CD4-positive, alpha-beta T cell treated with Interleukin-12 subunit alpha and Interleukin-12 subunit beta, for 1 hour (primary cell): ENCODE measurements at regions not wholly inside any gene's neighbourhood (a gene's known extent, or its start where the extent isn't known, plus 50 kb on each side); places are given as distances from the start of the nearest gene placed in this dataset.

Experiments used
- DNase-seq: peaks from one replicate; pipeline ENCODE4 v3.0.0-alpha.2; 2020

DNA sequence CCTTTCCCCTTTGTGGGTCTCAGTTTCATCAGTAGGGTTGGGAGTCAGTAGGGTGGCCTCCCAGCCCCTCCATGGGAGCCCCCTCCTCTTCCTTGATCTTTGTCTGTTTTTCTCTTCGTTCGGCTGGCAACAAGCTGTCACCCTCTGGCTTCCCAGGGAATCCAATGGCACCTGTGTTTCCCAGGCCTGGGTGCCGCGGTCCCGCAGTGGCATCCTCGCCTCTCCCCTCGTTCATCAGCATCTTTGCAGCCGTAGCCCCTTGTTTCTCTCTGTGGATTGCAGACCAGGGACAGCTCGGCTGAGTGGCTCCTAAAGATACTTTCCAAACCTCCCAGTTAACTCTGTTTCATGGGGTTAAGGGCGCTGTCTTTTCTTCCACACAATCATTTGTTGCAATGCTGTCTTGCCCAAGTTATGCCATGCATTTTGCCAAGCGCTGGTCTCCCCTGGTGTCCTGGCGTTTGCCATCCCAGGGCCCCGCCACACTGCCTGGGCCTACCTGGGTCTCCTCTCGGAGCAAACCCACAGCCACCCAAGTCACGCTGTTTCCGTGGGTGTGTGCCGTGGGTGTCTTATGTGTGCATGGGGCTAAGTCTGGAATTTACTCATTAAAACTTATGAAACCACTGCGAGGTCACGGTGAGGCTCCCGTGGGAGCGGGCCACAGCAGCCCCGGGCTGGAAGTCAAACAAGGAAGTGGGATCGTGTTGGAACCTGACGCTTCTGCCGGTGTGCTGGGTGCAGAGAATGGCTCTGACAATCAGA lies 189.4 kb upstream of the SHH start:
- DNase-seq, result no peak

DNA sequence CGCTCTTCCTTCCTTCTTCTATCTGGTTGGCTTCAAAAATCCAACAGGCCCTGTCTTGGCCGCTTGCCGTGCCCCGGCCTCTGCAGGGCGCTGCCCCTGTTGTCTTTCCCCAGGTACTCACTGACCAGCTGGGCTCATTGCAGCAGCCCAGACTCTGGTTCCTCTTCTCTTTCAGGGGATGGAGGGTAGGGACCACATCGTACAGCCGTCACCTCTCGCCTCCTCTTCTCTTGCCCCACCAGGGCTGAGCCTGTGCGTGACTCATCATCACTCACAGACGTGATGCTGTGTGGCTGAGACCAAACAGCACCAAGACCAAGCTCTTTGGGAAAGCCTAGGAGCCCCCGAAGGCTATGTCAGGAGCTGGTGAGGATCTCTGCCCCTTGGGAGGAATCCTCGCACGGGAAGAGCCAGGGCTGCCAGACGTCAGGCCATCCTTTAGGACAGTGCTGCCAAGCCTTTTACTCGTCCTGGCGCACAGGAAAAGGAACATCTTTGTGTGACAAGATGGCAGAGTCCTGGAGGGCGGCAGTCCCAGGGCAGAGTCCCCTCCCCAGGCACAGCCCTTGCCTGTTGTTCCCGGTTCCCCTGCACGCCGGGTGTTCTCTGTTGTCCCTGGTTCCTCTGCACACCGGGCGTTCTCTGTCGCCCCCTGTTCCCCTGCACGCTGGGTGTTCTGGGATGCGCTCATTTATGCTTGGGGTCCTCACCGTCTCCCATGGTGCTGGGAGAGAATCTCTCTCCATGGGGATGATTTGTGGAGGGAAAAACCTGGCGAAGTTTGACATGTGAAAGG lies 188.5 kb upstream of the SHH start:
- DNase-seq, result no peak

DNA sequence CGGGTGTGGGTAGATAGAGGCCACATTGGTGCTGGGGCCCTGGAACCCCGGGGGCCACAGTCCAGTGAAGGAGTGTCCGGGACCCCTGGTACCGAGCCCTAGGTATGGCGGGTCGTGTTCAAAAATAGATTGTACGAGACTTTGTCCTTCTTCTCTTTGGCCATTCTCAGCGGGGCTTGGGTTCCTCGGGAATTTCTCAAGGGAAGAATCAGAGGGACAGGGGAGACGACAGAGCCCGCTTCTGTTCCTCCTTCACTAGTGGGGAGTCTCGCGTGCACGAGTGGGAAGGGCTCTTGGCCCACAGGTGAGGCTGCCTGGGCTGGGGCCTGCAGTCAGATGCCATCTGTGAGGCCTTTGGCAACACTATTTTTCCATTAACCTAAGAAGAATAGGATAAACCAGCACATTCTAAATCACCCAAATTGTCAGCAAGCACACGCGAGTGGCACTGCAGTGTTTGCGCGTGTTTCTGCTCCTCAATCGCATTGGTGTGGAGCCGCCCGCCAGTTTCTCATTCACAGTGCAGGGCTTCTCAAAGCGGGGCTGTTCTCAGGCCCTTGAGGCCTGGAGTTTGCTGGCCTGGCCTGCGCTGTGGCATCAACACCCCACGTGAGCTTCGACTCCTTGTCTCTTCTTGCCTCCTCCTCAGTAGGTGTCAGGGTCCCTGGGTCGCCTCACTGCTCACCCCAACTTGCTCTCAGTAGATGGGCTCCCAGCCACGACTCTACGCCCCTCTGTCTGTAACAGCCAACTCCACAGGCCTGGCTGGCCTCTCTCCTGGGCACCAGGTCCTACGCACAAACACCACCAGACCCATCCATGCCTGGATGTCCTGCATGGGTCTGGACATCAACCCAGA lies 187.6 kb upstream of the SHH start:
- DNase-seq, result no peak

DNA sequence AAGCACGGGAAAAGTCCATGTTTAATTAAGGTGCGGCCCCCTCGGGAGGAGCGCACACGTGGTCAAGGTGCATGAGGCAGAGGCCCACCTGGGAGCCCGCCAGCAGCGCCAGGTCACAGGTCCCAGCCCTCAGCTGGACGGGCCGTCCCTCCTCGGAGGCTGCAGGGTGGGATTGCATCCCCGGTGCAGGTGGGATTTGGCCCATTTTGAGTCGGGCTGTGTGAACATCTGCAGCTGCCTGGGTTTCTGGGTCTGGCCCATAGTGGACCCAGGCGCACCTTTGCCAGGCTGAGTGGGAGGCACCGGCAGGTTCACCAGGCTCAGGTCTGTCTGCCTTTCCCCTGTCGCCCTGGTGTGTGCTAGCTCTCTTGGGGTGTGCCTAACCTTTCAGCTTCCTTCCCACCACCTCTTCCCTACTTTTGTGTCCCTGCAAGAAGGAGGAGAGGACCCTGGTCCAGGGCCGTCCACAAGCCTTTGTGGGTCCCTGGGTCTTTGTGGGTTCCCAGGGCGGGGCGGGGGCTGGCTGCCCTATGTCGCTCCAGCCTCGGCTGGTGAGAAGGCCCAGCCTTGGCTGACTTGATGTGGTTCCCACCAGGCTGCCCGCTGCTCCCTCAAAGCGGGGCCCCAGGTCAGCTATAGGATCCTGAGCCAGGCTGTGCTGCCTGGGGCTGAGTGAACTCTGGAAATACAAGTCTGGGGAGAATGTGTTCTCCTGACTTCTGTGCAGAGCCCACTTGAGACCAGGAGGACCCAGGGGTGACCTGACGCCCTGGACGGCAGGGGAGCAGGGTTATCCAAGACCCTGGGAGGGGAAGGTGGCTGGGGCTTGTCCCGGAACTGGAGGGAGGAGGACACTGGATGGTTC lies 186.7 kb upstream of the SHH start:
- no peak for DNase-seq

DNA sequence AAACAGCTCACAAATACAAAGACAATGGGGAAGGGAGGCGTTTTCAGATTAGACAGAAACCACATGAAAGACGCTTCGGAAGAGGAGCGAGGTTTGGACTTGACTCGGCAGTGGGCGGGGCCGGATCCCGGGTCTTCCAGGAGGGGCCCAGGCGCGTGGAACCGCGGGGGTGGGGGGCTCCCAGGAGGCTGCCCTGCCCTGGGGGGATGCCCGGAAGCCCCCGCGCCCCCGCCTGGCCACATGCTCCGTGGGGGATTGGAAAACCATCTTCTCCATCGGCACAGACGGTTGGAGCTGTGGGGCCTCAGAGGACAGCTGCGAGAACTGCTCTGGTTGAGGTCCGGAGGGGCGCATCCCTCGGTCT lies 186.0 kb upstream of the SHH start:
- DNase-seq, result no peak

DNA sequence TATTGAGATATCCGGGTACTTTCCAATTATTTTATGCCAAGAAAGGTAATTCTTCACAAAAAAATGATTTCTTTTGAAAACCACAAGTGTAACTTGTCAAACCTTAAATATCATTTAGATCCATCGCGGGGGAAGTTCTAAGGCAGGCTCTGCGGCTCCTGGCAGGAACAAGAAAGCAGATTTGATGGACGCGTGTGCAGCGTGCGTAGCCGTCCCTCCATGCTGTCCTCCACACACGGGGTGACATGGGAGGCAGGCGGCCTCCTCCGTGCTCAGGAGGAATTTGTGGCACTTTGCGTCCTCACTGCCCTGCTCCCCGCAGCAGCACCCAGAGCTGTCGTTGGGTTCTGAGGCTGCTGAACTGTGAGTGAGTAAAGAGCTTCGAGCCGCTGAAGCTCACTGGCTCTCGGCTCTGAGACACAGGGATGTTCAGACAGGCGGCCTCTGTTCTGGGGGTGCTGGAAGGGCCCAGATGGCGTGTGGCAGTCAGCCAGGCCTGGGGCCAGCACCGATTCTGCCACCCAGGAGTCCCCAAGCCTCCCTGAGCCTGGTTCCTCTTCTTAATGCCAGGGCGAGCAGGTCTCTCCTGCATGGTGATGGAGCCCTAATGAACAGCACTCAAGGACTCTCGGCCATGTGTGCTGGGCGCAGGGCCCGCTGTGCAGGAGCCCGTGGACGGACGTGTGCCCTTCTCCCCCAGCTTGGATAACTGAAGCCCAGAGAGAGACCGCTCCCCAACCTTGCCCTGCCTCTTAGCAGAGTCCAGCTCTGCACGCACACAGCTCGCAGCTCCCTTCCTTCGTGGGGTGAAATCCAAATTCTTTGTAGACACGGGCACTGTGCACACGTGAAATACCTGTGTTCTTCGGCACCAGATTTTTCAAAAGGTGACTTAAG lies 185.4 kb upstream of the SHH start:
- no peak for DNase-seq

DNA sequence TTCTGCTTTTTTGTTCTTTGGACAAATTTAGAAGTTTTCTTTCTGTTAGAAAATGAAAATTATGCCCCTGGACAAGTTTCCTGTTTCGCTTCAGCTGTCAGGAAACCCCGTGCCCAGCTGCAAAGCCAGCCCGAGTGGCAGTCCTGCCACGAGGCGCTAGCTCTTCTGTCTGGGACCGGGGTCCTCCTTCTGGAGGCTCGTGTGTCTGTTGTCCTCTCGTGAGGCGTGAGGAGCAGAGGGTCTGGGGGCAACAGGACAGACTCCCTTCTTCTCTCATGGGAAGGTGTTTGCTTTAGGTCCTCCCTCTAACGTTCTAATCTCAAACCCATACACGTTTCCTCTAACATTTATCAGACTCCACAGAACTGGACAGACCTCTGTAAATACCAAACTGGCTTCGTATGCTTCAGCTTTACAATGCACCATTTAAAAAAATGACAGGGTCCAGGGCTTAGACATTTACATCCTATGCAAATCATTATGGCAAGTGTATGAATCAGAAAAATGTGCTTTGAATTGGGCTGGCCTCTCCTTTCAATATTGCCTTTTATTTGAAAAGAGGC lies 184.5 kb upstream of the SHH start:
- DNase-seq, result no peak

DNA sequence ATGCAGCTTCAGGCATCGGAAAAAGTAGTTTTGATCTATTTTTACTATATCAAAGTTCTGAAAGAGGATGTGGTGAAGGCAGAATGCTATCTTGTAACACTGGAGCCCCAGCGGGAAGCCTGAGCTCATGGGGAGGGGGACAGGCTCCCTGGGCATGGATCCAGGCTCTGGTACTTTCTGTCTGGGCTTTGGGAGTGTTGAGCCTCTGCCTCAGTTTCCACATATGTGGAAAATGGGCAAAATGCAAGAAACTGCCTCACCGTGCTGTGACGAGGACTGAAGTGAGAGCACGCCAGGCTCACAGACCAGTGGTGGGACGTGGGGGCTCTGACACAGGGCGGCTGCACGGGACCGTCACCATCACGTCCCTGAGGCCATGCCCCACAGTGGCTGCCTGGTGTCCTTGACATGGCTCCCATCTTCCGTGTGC lies 182.9 kb upstream of the SHH start:
- no peak for DNase-seq

DNA sequence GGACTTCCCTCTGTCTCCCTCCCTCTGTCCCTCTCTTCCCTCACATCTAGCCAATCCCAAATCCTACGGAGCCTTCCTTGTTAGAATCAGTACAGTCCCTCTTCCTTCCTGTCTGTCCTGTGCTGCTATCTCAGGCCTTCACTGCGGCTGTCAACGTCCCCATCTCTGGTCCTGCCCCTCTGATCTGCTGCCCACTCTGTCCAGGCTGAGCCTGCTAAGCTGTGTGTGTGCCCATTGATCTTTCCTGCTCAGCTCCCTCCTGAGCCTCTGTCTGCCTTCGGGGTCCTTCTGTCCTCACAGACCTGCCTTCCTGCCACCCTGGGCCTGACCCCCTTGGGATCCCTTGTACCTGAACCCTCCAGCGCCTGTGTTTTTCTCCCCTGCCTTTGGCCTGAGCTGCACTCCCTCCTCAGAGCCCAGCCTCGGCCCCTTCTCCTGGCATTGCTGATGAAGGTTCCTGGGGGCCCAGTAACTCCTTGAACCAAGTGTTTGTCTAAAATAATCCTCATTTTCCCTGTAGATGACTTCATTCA lies 182.1 kb upstream of the SHH start:
- no peak for DNase-seq

DNA sequence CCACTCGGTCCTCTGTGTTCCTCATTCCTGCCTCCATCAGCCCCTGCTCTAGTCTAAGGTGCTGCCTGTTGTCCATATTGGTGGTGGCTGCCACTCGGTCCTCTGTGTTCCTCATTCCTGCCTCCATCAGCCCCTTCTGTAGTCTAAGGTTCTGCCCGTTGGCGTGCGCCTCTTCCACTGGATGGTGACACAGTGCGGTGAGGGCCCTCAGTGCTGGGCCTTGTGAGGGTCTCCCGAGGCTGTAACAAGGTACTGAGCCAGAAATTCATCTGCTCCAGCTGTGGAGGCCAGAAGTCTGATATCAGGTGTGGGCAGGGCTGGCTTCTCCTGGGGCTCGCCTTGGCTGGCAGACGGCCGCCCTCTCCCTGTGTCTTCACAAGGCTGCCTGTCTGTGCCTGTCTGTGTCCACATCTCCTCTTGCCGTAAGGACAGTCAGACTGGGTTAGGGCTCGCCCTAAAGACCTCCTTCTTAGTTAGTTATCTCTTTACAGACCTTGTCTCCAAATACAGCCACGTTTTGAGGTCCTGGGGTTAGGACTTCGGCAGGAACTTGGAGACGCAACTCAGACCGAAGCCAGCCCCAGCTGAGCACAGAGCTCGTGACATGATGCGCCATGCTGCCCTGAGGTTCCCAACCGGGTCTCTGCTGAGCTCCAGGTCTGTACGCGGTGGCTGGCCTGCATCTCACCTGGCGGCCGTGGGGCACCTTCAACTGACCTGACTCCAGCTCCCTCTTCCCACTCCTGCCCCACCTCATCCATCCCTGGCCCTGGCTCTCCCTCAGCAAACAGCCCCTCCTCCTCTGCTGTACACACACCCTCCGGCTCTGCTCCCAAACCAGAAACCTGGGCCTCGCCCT lies 181.4 kb upstream of the SHH start:
- DNase-seq, result no peak

DNA sequence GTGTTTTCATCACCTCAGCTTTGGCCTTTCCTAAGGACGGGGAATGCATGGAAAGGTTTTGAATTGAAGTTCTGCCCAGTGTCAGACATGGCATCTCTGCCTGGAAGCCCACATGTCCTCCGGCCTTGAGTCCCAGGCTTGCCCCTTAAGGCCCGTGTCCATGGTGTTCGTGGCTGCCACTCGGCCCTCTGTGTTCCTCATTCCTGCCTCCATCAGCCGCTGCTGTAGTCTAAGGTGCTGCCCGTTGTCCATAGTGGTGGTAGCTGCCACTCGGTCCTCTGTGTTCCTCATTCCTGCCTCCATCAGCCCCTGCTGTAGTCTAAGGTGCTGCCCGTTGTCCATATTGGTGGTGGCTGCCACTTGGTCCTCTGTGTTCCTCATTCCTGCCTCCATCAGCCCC lies 180.7 kb upstream of the SHH start:
- DNase-seq, result no peak

DNA sequence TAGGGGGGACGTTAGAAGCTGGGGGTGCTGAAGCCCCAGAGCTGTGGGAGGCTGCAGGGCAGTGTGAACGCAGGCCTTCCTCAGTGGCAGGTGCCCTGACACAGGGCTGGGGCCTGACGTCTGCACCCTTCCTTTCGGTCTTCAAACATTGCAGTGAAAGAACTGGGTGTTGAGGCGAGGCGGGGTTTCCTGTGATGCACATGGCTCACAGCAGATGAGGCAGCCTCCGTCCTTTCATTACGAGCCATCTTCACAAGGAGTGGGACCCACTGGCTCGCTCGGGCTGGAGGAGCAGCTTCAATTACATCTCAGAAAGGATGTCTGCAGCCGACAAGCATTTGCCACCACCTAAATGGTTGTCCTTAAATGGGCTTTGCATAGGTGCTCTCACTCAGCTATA lies 180.3 kb upstream of the SHH start:
- DNase-seq, result no peak

DNA sequence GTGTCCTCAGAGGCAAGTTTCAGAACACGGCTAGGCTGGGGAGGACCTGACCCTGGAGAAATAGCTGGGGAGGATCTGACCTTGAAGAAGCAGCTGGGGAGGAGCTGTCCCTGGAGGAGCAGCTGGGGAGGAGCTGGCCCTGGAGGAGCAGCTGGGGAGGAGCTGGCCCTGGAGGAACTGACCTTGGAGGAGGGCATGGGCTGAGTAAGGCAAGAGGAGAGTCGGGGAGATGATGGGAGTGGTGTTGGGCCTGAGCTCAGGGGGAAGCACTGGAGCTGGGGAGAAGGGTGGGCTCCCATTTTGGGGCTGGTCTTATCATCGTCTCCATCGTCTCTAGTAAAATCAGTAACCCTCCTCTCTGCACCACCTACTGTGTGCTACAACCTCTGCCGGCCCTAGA lies 179.8 kb upstream of the SHH start:
- DNase-seq, result no peak

DNA sequence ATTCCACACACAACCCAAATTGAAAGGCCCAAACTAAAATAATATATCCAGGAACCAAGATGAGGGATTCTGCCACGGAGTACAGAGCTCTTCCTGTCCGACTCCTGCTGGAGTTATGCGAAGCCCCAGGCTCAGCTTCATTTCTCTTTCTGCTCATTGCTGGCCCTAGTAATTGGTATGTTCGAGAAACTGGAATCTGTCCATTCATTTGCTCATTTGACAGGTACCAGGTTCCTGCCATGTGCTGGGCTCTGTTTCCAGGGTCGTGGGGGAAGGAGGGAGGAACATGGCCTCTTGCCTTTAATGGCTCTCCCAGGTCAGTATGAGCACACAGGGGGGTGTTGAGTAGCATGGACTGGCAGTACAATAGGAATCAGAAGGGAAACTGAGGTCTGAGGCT lies 179.2 kb upstream of the SHH start:
- DNase-seq, result no peak

DNA sequence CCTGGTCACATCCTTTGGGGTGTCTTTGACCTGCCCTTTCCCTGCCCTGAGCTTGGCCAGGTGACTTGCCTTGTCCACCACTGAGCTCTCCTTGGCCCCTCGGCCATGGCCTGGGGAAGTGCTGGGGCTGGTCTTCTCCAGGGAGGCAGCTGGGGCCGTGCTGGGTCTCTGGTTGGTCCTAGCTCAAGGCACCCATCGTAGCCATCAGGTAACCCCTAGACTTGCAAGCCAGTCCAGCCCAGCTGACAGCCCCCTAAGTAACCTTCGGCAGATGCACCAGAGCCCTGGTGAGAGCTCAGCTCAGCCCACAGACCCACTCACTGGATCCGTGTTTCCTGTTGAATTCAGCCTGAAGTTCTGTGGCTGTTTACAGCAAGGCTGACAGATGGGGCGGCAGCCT lies 176.2 kb upstream of the SHH start:
- no peak for DNase-seq

DNA sequence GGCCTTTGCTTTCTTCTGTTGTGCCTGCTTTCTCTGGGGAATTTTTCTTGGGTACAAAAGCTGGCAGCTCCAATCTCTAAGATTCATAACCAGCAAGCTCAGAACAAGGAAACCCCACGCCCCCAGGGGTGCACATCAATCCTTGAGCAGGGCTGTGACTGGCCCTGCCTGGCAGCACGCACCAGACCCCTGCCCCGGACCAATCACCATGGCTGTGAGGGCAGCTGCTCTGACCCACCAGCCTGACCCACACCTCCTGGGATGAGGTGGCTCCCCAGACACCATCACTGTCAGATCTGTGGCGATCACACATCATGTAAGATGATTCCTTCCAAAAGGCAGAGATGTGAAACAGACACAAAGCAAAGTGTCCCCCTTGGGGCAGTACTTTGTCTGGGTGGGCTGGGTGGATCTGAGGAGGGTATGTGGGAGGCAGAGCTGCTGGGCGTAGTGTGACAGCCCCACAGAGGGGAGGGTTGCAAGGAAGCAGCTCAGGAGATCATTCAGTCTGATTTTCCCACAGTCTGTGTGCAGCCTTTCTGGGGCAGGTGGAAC lies 175.5 kb upstream of the SHH start:
- no peak for DNase-seq

DNA sequence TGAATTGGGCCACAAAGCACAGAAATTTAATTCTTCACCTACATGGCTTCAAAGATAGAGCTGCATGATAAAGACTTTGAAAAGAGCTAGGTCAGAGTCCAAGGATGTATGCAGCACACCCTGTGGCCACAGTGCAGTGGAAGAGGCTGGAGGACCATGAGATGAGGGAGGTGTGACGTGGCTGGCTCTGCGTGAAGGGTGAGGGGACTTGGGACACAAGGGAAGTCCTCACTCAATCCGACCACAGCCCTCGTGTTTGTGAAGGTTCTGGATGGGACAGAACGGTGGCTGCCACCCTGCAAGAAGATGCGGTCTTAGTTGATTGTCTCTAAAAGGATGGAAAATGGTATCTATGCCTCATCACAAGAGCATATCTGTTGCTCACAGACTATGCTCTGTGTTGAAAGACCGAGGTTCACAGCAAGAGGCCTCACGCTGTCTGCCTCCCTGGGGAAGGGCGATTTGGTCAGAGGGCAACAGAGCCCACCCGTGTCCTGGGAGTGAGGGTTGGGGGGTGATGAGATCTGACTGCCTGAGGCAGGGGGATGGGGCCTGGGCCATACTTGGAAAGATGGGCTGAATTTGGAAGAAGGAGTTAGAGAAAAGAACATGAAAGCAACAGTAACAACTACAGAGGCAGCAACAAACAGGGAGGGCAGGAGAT lies 174.4 kb upstream of the SHH start:
- no peak for DNase-seq

DNA sequence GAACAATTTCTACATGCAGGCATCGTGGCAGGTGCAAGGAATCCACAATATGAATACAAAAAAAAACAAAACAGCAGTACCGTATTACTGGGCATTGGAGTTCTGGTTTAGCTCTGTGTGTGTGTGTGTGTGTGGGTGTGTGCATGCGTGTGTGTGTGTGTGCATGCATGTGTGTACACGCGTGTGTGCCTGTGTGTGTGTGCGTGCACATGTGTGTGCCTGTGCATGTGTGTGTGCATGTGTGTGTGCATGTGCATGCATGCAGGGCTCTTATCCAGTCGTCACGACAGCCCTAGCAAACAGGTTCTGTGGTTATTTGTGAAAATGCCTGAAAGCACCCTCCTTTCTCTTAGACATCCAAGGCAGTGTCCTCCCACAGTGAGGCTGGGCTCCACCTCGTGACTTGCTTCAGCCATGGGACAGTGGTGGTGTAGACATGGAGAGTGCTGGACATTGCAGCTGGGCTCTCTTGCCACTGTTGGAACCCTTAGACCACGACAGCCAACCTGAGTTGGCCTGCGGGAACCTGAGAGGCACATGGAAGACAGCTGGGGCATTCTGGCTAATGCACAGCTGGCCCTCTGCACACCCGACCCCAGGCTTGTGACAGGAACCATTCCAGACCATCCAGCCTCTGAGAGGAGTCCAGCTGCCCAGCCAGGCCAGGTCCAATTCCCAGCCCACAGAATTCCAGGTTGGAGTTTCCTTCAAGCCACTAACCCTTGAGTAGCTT lies 173.4 kb upstream of the SHH start:
- DNase-seq, result no peak
